Type B pancreatic cell (in vitro differentiated cells): ENCODE measurements at regions not wholly inside any gene's neighbourhood (a gene's known extent, or its start where the extent isn't known, plus 50 kb on each side); places are given as distances from the start of the nearest gene placed in this dataset.

Experiments
- DNase-seq: peaks from one replicate; pipeline ENCODE4 v3.0.0; 2021; ENCODE audit warnings: mixed read lengths; ENCODE audit not compliant: unreplicated experiment; ENCODE audit errors: extremely low spot score
- H3K27ac Mint-ChIP-seq: 2 replicates; pipeline ENCODE4 v1.8.0; 2021; ENCODE audit warnings: mild to moderate bottlenecking, mixed read lengths
- H3K27me3 Mint-ChIP-seq: 2 replicates; pipeline ENCODE4 v1.8.0; 2021; ENCODE audit warnings: mixed read lengths
- H3K36me3 Mint-ChIP-seq: 2 replicates; pipeline ENCODE4 v1.8.0; 2021; ENCODE audit warnings: mixed read lengths
- H3K4me1 Mint-ChIP-seq: one replicate; pipeline ENCODE4 v1.8.0; 2021; ENCODE audit warnings: mixed read lengths; ENCODE audit not compliant: unreplicated experiment
- H3K4me3 Mint-ChIP-seq: 2 replicates; pipeline ENCODE4 v1.8.0; 2021; ENCODE audit warnings: mild to moderate bottlenecking, mixed read lengths
- H3K9me3 Mint-ChIP-seq: 2 replicates; pipeline ENCODE4 v1.8.0; 2021; ENCODE audit warnings: mixed read lengths
- TF ChIP-seq, protein P1 (sequence below): fragments of 200-600 bp; sonication (generic); conservative IDR thresholded peaks from 2 replicates; pipeline ENCODE4 v1.5.0; 2021; ENCODE audit warnings: antibody characterized with exemption, mild to moderate bottlenecking

GRCh38 chr22:26956371-26956770 is 299.0 kb downstream of the MIAT start:
- Mint-ChIP-seq H3K27ac (no peak overlapping the region), H3K4me1 (peaks cover 19% of the 10 kb centered on the region), H3K27me3 (peaks cover 86% of the 10 kb centered on the region), H3K9me3 (no peaks in the 10 kb centered on the region), H3K4me3 (no peak overlapping the region), H3K36me3 (no peaks in the 10 kb centered on the region)
- DNase-seq = no peak
- TF ChIP-seq, protein P1, sequence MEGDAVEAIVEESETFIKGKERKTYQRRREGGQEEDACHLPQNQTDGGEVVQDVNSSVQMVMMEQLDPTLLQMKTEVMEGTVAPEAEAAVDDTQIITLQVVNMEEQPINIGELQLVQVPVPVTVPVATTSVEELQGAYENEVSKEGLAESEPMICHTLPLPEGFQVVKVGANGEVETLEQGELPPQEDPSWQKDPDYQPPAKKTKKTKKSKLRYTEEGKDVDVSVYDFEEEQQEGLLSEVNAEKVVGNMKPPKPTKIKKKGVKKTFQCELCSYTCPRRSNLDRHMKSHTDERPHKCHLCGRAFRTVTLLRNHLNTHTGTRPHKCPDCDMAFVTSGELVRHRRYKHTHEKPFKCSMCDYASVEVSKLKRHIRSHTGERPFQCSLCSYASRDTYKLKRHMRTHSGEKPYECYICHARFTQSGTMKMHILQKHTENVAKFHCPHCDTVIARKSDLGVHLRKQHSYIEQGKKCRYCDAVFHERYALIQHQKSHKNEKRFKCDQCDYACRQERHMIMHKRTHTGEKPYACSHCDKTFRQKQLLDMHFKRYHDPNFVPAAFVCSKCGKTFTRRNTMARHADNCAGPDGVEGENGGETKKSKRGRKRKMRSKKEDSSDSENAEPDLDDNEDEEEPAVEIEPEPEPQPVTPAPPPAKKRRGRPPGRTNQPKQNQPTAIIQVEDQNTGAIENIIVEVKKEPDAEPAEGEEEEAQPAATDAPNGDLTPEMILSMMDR = no peak

GRCh38 chr22:26957176-26957575 is 299.8 kb downstream of the MIAT start:
- no peak overlapping the region for H3K27ac Mint-ChIP-seq
- no peak for DNase-seq
- H3K36me3 Mint-ChIP-seq = no peaks in the 10 kb centered on the region
- H3K4me1 Mint-ChIP-seq = peaks cover 19% of the 10 kb centered on the region
- no peaks in the 10 kb centered on the region for H3K9me3 Mint-ChIP-seq
- peaks cover 82% of the 10 kb centered on the region for H3K27me3 Mint-ChIP-seq
- no peak overlapping the region for H3K4me3 Mint-ChIP-seq
- TF ChIP-seq, protein P1 = no peak

GRCh38 chr22:26957897-26958296 is 300.5 kb downstream of the MIAT start:
- Mint-ChIP-seq H3K9me3 (no peaks in the 10 kb centered on the region), H3K36me3 (no peaks in the 10 kb centered on the region), H3K4me3 (no peak overlapping the region), H3K27me3 (peaks cover 79% of the 10 kb centered on the region), H3K4me1 (peaks cover 13% of the 10 kb centered on the region), H3K27ac (no peak overlapping the region)
- TF ChIP-seq, protein P1 = no peak
- no peak for DNase-seq

DNA sequence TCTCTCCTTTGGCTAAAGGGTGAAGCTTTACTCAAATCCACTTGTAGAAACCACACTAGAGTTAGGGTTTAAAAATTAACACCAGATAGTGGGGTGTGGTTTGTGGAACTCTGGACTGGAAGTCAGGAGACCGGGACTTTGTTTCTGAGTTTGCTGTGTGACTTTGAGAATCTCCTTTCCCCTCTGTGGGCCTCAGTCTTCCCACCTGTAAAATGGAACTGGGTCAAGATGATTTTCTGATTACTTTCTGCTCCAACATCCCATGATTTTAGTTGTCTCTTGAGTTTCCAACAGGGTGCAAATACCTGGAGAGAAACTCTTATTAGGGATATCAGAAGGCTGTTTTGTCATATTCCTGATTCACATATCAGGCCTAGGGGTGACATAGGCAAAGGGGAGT is 301.0 kb downstream of the MIAT start:
- Mint-ChIP-seq H3K9me3 (no peaks in the 10 kb centered on the region), H3K27ac (no peak overlapping the region), H3K4me3 (no peak overlapping the region), H3K36me3 (no peaks in the 10 kb centered on the region), H3K27me3 (peaks cover 74% of the 10 kb centered on the region), H3K4me1 (peaks cover 9% of the 10 kb centered on the region)
- TF ChIP-seq, protein P1 = no peak
- no peak for DNase-seq

DNA sequence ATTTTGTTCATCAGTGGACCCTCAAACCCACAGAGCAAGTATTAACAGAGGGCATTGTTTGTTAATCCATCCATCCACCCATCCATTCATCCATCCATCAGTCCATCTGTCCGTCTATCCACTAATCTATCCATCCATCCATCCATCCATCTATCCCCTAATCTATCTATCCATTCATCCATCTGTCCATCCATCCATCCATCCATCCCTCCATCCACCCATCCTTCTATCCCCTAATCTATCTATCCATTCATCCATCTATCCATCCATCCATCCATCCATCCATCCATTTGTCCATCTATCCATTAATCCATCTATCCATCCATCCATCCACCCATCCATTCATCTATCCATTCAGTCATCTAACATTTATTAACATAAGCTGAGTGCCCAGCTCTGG is 307.3 kb downstream of the MIAT start:
- TF ChIP-seq, protein P1 = no peak
- Mint-ChIP-seq H3K27me3 (peaks cover 41% of the 10 kb centered on the region), H3K9me3 (peaks cover 9% of the 10 kb centered on the region), H3K4me1 (no peaks in the 10 kb centered on the region), H3K27ac (no peak overlapping the region), H3K4me3 (no peak overlapping the region), H3K36me3 (peaks cover 3% of the 10 kb centered on the region)
- no peak for DNase-seq

DNA sequence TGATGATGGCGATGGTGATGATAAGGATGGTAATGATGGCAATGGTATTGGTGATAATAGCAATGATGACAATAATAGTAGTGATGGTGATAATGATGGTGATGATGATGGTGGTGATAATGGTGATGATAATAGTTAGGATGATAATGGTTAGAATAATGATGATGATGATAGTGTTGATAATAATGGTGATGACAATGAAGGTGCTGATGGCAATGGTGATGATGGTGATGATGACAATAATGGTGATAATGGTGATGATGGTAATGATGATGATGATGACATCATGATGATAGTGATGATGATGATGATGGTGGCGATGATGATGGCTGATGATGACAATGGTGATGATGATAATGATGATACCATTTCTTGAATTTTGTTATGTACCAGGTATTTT is 309.9 kb downstream of the MIAT start:
- H3K27ac Mint-ChIP-seq = no peak overlapping the region
- peaks cover 9% of the 10 kb centered on the region for H3K9me3 Mint-ChIP-seq
- H3K36me3 Mint-ChIP-seq = peaks cover 3% of the 10 kb centered on the region
- H3K4me1 Mint-ChIP-seq = no peaks in the 10 kb centered on the region
- H3K4me3 Mint-ChIP-seq = no peak overlapping the region
- TF ChIP-seq, protein P1 = no peak
- DNase-seq = no peak
- peaks cover 37% of the 10 kb centered on the region for H3K27me3 Mint-ChIP-seq
